ENCODE measurements at regions not wholly inside any gene's neighbourhood (a gene's known extent, or its start where the extent isn't known, plus 50 kb on each side); places are given as distances from the start of the nearest gene placed in this dataset.
"Not testable (repeated sequence)": the region's sequence is repeated elsewhere in the genome, so short reads cannot be mapped to it uniquely, and the experiment has no call there.

DNA sequence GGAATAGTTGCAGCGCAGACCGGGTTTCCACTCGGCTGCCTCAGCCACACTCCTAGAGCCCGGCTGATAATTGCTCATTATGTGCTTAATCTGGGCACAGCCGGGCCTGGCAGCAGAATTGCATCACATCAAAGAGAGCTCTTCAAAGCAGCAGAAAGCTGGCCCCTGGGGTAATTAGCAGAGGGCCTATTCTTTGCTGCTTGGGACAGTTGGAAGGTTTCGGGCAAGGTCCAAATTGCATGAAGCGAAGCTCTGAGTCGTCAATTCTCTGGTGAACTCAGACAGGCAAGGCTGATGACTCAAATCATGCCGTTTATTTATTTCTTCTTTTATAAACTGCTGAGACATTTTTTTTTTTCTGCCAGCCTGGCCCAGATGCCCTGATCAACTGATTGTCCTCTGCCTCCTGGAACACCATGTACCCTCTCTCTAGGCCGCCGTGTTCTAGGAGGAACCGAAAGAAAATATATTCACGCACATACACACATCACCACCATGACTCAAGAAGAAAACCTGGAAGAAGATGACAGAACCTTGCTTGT is 242.2 kb downstream of the RAB11FIP2 start:
- DNase-seq = peak; percentile 41 to 44

DNA sequence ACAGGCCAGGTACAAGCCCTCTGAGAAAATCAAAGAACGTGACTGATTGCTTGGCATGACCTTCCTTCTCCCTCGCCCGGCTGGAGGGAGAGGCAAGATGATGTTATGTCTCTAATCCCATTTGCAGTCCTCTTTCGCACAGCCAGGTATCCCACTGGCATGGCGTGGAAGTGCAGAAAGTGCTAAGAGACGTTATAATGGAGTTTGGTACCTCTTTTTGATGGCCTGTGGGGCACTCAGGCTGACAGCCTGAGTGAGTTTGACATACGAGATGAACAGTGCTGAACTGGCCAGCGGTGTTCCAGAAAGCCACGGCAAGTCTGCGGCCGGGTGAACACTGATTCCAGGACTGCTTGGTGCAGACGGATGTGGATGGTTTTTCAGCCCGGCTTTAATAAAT is 241.6 kb downstream of the RAB11FIP2 start:
- DNase-seq = no peak

DNA sequence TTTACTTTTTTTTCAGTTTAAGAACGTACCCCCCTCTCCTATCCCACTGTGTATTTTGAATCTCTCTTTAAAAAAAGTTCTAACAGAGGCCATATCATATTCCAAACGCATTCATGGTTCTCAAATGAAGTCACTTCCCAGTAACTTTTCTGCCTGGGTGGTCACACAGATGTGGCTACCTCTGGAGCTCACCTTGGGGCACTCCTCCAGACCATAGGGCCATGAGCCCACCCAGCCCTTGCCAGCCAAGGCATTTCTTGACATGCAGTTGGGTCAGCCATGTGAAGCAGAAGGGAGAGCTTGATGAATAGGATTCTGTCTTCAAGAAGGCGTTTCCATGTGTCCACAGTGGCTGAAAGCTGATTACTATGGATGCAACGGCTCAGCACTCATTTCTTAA is 239.3 kb downstream of the RAB11FIP2 start:
- no peak for DNase-seq

DNA sequence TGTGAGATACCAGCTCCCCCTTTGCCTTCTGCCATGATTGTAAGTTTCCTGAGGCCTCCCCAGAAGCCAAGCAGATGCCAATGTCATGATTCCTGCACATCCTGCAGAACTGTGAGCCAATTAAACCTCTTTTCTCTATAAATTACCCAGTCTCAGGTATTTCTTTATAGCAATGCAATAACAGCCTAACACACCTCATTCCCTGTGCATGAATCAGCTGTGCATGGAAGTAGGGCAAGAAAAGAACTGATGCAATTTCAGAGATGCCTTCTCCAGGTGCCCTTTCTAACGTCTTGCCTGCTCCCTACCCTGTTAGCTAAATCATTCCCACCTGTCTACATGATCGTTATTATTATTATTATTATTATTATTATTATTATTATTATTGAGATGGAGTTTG is 230.9 kb downstream of the RAB11FIP2 start:
- not testable (repeated sequence) for DNase-seq

DNA sequence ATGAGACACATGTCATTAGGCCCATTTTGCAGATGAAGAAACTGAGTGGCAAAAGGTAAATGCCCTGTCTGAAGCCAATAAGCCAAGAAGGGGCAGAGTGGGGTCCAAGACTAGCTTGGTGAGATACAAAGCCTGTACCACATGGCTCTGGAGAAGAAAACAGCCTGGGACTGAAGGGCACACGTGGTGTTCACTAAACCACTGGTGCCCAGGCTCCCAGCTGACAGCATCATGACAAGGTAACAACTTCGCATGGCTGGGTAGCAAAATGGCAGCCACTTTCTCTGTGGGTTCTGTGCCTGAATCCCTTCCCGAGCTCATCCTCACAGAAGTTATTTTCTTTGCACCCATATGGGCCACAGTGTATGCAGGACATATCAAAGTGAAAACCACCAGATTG is 229.6 kb downstream of the RAB11FIP2 start:
- DNase-seq = no peak

DNA sequence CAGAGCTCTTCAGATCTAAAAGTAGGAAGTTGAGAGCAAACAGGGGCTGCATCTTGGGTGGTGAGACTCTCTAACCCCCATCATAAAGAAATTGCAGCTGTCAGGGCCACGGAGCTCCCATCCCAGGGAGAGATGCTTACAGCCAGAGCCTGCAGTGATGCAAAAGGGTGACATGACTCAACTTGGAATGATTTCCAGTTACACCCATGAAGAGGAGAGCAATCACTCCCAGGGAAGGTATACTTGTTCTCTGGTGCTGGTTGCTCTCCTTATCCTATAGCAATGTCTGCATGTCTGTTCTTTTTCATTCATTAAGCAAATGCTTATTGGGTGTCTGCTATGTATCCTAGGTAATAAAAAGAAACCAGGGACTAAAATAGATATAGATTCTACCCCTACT is 228.0 kb downstream of the RAB11FIP2 start:
- DNase-seq = no peak

DNA sequence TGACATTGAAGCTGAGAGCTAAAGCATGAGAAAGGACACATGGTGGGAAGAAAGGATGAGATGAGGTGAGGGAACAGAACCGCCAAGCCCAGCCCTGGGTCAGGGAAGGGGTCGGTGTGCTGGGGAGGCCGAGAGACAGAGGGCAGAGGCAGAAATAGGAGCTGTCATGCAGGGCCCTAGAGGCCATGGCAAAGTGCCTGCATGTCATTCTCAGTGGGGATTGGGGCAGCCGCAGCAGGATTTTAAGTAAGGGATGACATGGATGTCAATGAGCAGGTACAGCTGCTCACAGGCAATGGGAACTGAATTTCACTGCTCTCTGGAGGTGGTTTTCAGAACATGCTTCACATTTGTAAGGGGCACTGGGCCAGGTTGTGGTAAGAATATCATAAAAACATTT is 227.4 kb downstream of the RAB11FIP2 start:
- DNase-seq = no peak

DNA sequence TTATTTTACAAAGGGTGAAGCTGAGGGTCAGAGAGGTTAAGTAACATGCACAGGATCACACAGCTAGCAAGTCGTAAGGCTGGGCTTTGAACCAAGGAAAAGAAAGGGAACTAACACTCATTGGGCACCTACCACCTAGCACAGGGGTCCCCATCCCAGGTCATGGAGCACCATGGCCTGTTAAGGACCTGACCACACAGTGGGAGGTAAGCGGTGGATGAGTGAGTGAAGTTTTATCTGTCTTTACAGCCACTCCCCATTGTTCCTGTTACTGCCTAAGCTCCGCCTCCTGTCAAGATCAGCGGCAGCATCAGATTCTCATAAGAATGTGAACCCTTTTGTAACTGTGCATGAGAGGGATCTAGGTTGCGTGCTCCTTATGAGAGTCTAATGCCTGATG is 222.8 kb downstream of the RAB11FIP2 start:
- no peak for DNase-seq

DNA sequence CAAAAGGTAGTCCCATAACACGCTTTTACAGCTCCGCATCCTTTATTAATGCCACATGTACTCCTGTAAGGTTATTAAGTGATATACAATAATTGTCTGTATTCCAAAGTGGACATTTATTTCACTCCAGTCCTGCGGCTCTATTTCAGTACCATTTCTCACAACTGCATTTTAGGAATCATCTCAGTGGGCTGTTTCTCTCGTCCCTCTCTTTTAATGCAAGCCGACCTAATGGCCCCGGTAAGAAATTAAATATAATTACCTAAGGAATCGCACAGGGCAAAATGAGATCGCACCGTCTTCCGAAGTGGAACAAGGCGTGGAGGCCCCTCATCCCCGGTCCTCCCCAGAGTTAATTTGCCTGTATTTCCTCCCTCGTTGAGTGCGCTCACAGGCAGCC is 216.5 kb downstream of the RAB11FIP2 start:
- DNase-seq = no peak

DNA sequence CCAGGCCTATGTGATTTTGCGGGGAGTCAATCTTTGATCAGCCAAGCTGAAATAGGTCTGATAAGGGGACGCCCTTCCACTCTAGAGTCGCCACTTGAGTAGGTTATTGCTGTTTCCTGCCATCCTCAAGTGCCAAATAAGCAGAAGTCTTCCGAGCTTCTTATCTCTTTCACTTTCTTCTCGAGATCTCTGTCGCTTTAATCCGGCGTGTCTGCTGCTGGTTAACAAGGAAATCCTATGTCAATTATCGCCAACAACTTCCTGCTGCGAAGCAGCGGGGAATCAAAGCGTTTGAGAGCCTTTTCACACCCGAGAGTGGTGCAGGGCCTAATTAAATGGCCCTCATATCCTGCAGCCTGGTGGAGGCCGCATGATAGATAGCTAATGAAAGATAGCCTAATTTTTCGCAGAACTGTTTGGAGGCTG is 215.9 kb downstream of the RAB11FIP2 start:
- no peak for DNase-seq

DNA sequence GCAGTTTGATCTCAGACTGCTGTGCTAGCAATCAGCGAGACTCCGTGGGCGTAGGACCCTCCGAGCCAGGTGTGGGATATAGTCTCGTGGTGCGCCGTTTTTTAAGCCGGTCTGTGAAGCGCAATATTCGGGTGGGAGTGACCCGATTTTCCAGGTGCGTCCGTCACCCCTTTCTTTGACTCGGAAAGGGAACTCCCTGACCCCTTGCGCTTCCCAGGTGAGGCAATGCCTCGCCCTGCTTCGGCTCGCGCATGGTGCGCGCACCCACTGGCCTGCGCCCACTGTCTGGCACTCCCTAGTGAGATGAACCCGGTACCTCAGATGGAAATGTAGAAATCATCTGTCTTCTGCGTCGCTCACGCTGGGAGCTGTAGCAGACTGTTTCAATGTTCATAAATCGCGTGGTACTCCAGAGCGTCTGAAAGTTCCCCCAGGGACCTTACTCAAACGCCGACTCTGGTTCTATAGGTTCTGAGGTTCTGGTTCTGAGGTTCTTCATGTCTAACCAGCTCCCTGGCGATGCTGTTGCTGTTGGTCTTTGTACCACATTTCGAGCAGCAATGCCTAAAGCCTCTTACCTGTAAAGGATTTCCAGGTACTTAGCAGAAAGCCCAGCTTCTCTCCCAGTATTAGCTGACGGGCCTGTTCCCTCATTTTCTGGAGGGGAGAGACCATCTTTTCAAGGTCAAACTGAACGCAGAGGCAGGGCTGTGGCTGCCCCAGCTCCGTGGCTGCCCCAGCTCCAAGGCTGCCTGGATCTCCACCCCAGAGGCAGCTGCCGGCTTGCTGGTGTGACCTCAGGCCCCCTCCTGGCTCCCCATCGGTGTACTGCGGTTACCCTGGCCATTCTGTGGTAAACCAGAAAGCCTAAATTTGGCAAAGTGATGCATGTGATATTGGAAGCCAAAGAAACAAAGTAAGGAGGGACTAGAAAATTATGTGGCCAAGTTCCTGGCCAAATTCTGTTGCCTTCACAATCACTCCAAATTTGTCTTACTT is 207.9 kb downstream of the RAB11FIP2 start:
- DNase-seq = not testable (repeated sequence)

DNA sequence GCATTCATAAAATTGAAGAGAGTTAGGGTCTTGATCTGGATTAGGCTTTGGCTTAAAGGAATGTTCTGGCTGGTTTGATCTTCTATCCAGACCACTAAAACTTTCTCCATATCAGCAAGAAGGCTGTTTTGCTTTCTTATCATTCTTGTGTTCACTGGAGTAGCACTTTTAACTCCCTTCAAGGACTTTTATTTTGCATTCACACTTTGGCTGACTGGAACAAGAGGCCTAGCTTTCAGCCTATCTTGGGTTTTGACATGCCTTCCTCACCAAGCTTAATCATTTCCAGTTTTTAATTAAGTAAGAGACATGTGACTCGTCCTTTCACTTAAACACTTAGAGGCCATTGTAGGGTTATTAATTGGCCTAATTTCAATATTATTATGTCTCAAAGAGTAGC is 190.3 kb downstream of the RAB11FIP2 start:
- not testable (repeated sequence) for DNase-seq

DNA sequence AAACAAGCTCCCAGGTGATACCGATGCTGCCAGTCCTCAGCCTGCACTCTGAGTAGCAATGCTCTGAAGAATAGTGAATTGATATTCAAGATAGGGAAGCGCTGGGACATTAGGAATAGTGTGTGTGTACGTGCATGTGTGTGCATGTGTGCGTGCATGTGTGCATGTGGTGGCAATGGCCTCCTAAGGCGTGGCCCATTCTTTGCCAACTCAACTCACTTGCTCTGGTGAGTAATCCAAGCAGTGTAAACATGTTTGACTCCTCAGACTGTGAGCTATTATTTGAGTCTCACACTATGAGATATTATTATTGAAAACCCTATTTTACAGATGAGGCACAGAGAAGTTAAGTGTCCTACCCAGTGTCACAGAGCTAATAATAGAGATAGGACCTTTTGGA is 186.6 kb downstream of the RAB11FIP2 start:
- DNase-seq = no peak

DNA sequence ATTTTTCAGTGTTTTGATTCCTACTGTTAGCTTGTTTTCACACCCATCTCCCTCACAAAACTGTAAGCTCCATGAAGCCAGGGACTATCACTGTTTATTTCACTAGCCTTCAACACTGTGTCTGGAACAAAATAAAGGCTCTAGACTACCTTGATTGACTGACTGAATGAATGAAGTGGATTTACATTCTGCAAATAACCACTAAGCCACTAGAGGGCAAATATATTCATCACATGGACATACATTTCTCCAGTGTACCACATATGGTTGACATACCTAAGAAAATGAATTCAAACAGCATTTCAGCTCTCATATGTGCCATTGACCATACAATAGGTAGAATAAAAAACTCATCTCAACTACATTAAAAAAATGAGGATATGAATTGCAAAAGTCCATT is 185.9 kb downstream of the RAB11FIP2 start:
- DNase-seq = peak in 1 of 2 experiments; percentile 0

DNA sequence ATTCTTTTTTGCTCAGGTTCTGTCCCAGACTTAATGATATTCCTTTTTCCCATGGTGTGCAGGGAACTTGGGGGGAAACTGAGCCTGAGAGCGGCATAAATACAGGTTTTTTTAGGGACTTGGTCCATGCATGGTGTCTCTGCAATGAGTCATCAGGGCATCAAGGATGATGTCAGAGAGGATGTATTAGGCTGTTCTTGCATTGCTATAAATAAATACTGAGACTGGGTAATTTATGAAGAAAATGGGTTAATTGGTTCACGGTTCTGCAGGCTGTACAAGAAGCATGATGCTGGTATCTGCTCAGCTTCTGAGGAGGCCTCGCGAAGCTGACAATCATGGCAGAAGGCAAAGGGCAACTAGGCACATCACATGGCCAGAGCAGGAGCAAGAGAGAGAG is 185.4 kb downstream of the RAB11FIP2 start:
- DNase-seq = no peak

DNA sequence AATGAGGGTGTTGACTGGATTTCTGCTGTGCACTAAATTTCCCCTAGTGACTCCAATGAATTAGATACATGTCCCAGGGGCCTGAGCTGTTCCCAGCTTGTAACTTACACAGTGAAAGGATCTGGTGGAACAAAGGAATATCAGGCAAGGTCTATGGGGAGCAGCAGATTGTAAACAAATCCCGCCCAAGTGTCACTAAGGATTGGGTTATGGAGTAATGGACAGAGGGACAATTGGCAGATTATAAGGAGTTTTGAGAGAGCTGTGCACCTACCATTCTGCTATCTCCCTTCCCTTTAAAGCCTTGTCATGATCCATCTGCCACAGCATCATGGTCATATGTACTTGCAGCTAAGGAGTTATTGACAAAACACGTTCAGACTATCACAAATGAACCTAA is 183.0 kb downstream of the RAB11FIP2 start:
- no peak for DNase-seq

DNA sequence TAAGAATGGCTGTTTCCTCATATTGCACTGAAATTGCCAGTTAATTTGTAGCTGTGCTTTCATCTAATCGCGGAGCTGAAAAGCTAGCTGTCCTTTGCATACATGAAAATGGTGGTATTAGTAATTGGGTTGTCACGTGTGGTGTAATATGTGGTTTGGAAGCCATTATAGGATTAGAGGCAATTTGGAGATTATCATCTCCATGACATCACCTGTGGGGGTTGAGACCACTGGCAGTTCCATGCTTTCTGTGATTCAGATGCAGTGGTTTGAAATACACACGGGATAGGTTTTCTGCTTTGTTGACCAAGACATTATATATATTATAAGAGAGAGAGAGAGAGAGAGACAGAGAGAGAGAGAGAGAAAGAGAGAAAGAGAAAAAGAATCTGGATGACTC is 180.8 kb downstream of the RAB11FIP2 start:
- no peak for DNase-seq

DNA sequence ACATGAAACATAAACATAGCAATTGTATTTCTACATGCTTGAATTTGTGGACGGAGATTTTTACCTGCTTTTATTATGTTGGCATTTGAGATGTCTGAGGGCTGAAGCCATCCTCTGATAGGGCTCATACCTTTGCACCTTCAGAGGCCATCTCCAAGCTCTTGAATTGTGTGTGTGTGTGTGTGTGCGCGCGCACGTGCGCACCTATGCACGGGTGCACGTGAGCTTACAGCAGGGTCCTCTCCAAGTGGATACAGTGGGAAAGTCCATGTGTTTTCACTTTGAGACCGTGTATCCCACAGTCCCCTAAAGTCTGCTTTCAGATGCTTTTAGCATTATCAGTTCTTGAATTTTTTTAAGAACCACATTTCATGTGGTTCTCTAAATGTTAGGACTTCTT is 178.6 kb downstream of the RAB11FIP2 start:
- DNase-seq = no peak

DNA sequence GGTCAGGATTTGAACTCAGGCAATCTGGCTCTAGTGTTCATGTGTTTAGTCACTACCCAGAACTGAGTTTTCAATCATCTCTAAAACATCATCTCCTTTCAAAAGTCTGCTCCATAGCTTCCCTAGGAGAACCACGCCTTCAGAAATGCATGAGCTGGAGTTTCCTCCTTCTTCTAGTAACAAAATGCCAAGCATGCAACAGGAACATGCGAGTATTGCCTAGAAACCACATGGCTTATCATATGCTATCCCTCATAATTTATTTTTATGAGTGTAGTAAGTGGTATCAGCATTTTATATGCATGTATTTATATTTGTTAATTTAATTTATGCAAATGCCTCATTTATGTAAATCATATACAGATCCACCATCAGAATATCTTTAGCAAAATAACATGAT is 170.9 kb downstream of the RAB11FIP2 start:
- no peak for DNase-seq

DNA sequence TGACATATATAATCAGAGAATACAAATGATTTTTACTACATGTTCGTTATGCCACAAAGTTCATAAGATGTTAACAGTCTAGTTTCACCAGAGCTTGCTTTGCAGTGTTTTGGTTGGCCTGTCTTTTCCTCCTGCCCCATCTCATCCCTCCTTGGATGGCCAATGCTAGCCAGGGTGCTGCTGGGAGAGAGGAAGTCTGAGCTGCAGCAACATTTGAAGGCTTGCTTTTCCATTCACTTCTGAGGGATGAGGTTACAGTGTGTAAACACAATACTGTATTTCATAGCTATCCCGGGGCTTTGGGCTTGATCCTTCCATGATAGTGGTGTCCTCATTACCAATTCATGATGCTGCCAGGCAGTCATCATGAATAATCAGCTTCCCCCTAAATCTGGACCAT is 170.5 kb downstream of the RAB11FIP2 start:
- no peak for DNase-seq

DNA sequence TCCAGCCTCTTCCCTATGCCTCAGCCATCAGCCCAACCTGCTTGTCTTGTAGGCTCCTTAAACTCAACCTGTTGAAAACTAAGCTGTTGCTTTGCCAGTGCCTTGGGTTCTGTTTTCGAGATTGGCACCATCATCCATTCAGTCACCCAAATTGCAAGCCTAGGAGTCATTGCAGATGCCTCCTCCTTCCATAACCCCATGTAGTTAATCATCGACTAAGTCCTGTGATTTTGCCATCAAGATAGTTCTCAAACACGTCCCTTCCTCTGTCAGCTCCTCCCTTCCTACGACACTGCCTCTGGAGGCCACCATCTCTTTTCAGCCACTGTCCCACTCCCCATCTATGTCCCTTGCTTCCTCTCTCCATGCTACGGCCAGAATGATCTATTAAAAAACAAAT is 168.1 kb downstream of the RAB11FIP2 start:
- no peak for DNase-seq

DNA sequence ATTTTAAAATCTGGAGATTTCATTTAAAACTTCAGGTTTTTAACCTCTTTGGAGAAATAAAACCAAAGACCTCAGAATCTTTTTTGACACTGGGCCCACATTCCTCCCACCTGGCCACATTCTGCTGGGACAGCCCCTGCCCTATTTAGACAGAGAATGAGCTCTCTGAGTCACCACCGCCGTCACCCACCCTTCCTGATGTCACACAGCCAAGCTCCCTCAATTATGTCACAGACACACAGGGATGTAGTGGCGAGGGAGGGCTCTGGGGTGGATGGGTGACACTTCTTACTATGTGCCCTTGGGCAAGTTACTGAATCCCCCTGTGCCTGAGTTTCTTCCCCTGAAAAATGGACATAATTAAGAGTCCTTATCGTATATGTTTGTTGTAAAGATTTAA is 162.6 kb downstream of the RAB11FIP2 start:
- no peak for DNase-seq

DNA sequence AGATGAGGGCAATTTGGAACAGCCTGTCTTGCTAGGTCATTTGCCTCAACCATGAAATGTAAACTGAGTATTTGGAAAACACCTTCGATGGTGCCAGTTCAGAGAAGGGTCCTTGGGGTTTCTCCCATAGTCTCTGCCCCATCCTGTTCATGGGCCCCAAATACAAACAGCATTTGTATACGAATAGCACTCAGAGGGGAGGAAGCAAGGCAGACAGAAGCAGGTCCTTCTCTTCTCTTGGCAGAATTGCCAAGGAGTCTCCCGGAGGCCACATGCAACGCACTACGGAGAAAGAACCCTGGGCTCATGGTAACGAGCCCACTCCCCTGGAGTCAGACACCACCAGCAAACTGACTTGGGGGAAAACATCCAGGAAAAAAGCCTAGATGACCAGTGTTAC is 162.1 kb downstream of the RAB11FIP2 start:
- no peak for DNase-seq

DNA sequence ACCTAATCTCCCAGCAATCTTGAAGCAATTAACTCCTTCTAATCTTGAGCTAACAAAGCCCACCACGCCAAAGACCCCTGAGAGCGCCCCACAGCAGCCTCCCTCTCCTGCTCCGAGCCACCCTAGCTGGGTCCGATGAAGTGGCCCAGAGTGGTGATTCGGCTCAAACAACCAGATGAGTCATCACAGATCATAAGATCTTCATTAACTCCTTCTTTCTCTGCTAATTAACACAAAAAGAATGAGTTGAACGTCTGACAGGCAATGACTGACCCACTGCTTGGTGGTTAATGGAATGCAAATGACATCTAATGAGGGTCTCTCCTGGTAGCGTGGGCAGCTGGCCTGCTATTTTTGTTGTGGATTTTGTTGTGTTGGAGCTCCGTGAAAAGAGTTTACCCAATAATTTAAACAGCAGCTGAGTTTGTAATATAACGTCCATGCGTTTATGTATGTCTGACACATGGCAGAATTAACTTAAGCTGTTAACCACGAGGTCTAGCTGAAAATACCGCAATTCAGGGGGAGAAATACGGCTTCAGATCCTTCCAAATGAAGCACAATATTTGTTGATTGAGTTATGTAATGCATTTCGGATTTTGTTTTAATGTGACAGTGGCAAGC is 161.4 kb downstream of the RAB11FIP2 start:
- no peak for DNase-seq
